HG03342 (cell line): ENCODE measurements at regions not wholly inside any gene's neighbourhood (a gene's known extent, or its start where the extent isn't known, plus 50 kb on each side); places are given as distances from the start of the nearest gene placed in this dataset.
"Not testable (repeated sequence)": the region's sequence is repeated elsewhere in the genome, so short reads cannot be mapped to it uniquely, and the experiment has no call there.

ENCODE experiments used
- ATAC-seq: cut with Tn5 transposase; IDR thresholded peaks from one replicate; pipeline ENCODE4 v1.9.1; 2021; ENCODE audit warnings: mild to moderate bottlenecking, moderate library complexity; ENCODE audit not compliant: unreplicated experiment

GRCh38 chr7:131861620-131862346 is 305.4 kb upstream of the PODXL start:
- no peak for ATAC-seq

GRCh38 chr7:131859147-131859821 is 302.9 kb upstream of the PODXL start:
- ATAC-seq, result peak; percentile 89

DNA sequence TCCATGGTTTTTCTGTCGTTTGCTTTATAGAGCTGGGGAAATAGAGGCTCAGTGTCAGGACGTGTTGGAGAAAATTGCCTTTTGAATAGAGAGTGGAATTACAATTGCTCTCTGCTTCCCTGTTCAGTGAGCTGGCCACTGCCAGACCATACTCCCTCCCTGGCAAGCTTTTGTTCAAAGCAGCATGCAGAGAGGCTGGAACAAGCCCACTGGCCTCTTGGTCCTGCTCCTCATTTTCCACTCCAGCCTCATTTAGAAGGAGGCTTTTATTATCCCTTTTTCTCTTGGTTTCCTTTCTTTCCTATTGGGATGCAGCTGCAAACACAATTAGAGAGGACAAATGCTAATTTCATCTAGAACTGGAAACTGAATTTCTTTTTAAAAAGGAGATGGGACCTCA is 302.2 kb upstream of the PODXL start:
- ATAC-seq, result no peak

- ATAC-seq, result no peak
Observed at GRCh38 chr7:131849472-131849871, 293.0 kb upstream of the PODXL start.

GRCh38 chr7:131848033-131848432 is 291.6 kb upstream of the PODXL start:
- ATAC-seq, result no peak

DNA sequence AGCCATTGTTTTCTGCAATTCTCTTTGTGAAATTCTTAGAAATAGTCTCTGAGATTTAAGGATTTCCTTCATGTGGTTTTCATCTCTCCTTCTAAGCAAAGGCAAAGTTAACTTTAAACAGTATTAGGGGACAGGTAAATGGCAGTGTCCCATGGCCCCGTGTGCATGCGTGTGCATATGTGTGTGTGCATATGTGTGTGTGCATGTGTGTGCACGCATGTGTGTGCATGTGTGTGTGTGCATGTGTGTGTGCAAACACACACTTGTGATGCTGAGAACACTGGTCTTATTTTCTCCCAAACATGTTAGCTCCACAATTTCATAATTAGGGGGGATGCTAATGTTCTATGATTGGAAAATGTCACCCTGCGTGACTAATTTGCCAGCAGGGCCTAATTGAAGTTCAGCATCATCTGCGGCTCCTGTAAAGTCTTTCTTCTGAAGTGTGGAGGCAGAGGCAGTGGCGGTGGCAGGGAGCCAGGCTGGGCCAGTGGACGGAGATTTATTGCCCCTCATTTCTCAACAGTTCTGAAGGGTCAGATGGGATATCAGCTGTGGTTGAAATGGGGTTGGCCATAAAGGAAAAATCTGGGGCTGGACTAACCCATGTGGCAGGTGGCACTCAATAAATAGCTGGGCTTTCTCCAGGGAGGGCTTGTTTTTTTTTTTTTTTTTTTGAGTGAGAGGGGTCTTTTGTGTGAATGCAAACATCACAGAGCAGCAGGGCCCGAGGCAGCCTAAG is 289.3 kb upstream of the PODXL start:
- ATAC-seq, result no peak

- ATAC-seq, result no peak
Observed at GRCh38 chr7:131844369-131844768, 287.9 kb upstream of the PODXL start.

DNA sequence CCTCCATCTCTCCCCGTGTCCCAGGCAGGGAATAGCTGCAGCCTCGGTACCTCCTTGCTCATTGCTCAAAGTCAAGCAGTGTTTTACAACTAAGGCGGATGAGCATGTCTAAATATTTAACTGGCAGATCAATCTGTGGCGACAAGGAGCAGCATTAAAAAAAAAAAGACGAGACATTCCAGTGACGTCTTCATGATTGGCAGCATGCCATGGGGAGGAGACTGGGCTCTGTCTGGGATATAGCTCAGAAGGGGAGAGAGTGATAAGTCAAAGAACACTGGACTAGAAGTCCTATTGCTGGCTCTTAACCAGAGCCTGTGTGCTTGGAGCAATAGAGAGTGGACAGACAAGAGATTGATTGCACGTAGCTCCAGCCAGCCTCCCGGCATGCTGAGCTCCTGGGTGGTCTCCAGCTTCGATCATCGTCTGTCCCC is 287.5 kb upstream of the PODXL start:
- ATAC-seq, result no peak

- ATAC-seq, result no peak
Observed at GRCh38 chr7:131839967-131840690, 283.7 kb upstream of the PODXL start.

DNA sequence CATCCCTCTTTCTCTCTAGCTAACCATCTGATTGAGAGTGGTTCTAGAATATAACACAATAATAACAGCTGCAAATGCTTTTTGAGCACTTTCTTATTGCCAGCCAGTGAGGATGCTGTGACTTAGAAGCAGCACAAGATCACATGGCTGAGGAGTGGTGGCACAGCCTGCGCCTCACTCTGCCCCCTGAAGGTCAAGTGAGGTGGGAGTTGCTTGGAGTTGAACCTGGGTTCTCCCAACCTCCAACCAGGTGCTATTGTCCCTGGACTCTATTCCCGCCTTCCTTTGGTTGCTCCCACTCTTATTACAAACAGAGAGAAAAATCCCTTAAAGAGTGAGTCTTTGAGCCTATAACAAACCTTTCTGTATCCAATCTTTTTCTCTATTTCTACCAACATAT is 280.3 kb upstream of the PODXL start:
- no peak for ATAC-seq

DNA sequence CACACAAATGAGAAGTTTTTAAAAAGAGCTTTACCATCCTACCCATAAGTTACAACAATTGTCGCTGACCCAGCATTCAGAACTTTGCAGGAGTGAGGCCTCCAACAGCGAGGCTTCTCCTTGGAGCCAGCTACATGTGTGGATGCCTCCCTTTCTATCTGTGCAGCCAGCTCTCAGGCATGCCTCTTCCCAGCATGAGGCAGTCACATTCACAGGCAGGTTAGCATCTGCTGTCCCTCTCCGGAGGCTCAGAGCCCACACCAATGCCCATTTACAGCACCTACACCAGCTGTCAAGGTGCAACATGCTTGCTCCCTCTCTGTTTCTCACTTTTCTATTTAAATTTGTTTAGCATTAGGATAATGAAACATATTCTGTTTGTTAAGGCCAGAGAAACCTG is 278.7 kb upstream of the PODXL start:
- no peak for ATAC-seq

GRCh38 chr7:131830681-131831080 is 274.3 kb upstream of the PODXL start:
- no peak for ATAC-seq

DNA sequence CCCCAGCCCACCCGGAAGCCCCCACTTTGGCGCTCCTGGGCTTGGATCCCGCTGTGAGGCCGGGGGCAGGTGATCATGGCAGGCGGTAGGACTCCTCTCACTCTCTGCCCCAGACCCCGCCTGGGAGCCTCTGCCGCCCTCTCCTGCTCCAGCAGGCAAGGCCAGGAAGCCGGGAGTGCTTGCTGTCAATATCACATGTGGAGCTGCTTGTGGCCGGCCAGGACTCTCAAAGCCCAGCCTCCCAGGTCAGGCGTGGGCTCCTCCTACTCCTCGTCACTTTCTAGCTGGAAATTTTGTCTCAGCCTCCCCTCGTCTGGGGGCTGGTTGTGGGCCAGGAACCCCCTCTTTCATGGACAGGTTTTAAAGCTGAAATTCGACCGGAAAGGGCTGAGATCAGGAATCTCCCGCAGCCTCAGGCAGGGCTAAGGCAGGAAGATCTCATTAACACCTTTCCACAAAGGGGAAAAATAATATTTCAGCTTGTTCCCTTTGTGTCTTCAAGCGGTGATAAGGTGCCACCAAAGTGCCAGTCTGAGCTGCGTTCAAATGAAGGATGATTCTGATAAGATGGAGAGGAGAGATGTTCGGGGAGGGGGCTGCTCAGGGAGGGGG is 273.6 kb upstream of the PODXL start:
- ATAC-seq, result no peak

- no peak for ATAC-seq
Observed at GRCh38 chr7:131827421-131827820, 271.0 kb upstream of the PODXL start.

- no peak for ATAC-seq
Observed at GRCh38 chr7:131826960-131827359, 270.5 kb upstream of the PODXL start.

DNA sequence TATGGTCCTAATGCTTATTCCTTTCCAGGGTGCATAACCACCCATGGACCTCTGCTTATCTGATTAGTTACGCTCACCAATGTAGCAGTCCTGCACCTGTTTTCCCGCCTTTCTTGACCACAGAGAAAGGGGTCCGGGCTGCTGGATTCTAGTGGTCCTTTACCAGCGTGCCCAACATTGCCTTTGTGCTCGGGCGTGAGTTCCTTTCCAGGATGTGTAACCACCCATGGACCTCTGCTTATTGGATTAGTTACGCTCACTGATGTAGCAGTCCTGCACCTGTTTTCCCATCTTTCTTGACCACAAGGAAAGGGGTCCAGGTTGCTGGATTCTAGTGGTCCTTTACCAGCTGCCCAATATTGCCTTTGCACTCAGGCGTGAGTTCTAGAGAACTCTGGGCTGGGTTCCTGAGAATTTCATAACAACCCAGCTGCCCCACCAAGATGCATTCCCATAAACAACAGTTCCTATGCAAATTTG is 267.6 kb upstream of the PODXL start:
- not testable (repeated sequence) for ATAC-seq

- ATAC-seq, result no peak
Observed at GRCh38 chr7:131819891-131820290, 263.5 kb upstream of the PODXL start.

GRCh38 chr7:131816391-131817007 is 260.1 kb upstream of the PODXL start:
- no peak for ATAC-seq

- no peak for ATAC-seq
Observed at GRCh38 chr7:131808736-131809135, 252.3 kb upstream of the PODXL start.

- ATAC-seq, result not testable (repeated sequence)
Observed at GRCh38 chr7:131808156-131808555, 251.7 kb upstream of the PODXL start.
